GM13977 (cell line): ENCODE measurements at regions not wholly inside any gene's neighbourhood (a gene's known extent, or its start where the extent isn't known, plus 50 kb on each side); places are given as distances from the start of the nearest gene placed in this dataset.
"Not testable (repeated sequence)": the region's sequence is repeated elsewhere in the genome, so short reads cannot be mapped to it uniquely, and the experiment has no call there.

Experiments
- DNase-seq: peaks from one replicate; pipeline ENCODE4 v3.0.0; 2012; ENCODE audit warnings: low spot score
- CTCF ChIP-seq: IDR thresholded peaks from 2 replicates; pipeline ENCODE4 v1.5.1; 2012; ENCODE audit warnings: mild to moderate bottlenecking, control low read depth; ENCODE audit not compliant: insufficient read depth; ENCODE audit errors: extremely low read depth, missing control alignments
- in situ Hi-C: fragments of 300-500 bp; cut with MboI; formaldehyde crosslinking; loops from one replicate; pipeline ENCODE4 v1.12.0; 2022; ENCODE audit warnings: low sequenced_read_pairs, low pct_unique_long_range_greater_than_20kb, mixed read lengths, inconsistent platforms; ENCODE audit not compliant: unreplicated experiment

- no peak for TF ChIP-seq CTCF
- in situ Hi-C loops: no loop called here
- DNase-seq: no peak
Observed at GRCh38 chr17:20890338-20890737, 152.5 kb downstream of the USP22 start.

GRCh38 chr17:20895426-20895825 lies 147.4 kb downstream of the USP22 start:
- in situ Hi-C loops: not testable (repeated sequence)

GRCh38 chr17:20896153-20896649 lies 146.6 kb downstream of the USP22 start:
- in situ Hi-C loops: no loop called here
- DNase-seq: no peak
- TF ChIP-seq CTCF: no peak

More at GRCh38 chr17:20895426-20895825, 147.4 kb downstream of the USP22 start:
- DNase-seq: not testable (repeated sequence)

GRCh38 chr17:20898726-20899125 lies 144.1 kb downstream of the USP22 start:
- in situ Hi-C loops, DNase-seq: not testable (repeated sequence)

GRCh38 chr17:20902496-20902895 lies 140.3 kb downstream of the USP22 start:
- DNase-seq, in situ Hi-C loops: not testable (repeated sequence)

GRCh38 chr17:20903549-20903948 lies 139.3 kb downstream of the USP22 start:
- in situ Hi-C loops, DNase-seq: not testable (repeated sequence)

- TF ChIP-seq CTCF: peak; percentile 55
- DNase-seq: peak; percentile 90
- in situ Hi-C loops: no loop called here
Observed at GRCh38 chr17:20908313-20909267, 134.2 kb downstream of the USP22 start.

GRCh38 chr17:20914658-20915057 lies 128.2 kb downstream of the USP22 start:
- TF ChIP-seq CTCF: no peak
- in situ Hi-C loops: no loop called here
- DNase-seq: no peak
